ENCODE measurements at regions not wholly inside any gene's neighbourhood (a gene's known extent, or its start where the extent isn't known, plus 50 kb on each side); places are given as distances from the start of the nearest gene placed in this dataset.
A peak's percentile ranks its signal among the peaks of the same experiment; 100 is the strongest.

GRCh38 chr6:43917878-43918382 lies 147.9 kb downstream of the VEGFA start (continued):
- TF ChIP-seq HIVEP1 (CRISPR knock-in tag; IDR thresholded peaks at IDR 0.05), result 0 out of 2 replicates have a peak, but pooled peaks have one; percentile 56
- no peak for TF ChIP-seq KLF16 (IDR thresholded peaks at IDR 0.05)
- TF ChIP-seq NFXL1 (CRISPR knock-in tag; IDR thresholded peaks at IDR 0.05), result peak; percentile 21; the same call in 1 of the 2 replicates
- TF ChIP-seq BMI1 (IDR thresholded peaks at IDR 0.05; ENCODE audit: low read length), result no peak
- TF ChIP-seq RCOR1 (IDR thresholded peaks at IDR 0.05; ENCODE audit: borderline replicate concordance in 1 of 2, low read depth in 2 of 2, low read length in 2 of 2), result no peak
- no peak; the same call in 1 of the 2 replicates for TF ChIP-seq CREB3 (tag; conservative IDR thresholded peaks at IDR 0.05; ENCODE audit: low read depth)
- TF ChIP-seq NR0B1 (IDR thresholded peaks at IDR 0.05; ENCODE audit: partially characterized antibody), result no peak
- no peak for TF ChIP-seq KAT7 (CRISPR knock-in tag; IDR thresholded peaks at IDR 0.05; ENCODE audit: borderline replicate concordance)
- TF ChIP-seq DMBX1 (CRISPR knock-in tag; IDR thresholded peaks at IDR 0.05; ENCODE audit: borderline replicate concordance), result peak; percentile 97
- TF ChIP-seq U2AF1 (optimal IDR thresholded peaks at IDR 0.05; ENCODE audit: low read depth, low read length), result no peak
- TF ChIP-seq PYGO2 (tag; IDR thresholded peaks at IDR 0.05), result 0 out of 2 replicates have a peak, but pooled peaks have one; percentile 32
- TF ChIP-seq ZNF77 (CRISPR knock-in tag; IDR thresholded peaks at IDR 0.05), result no peak
- TF ChIP-seq ZNF41 (CRISPR knock-in tag; conservative IDR thresholded peaks at IDR 0.05), result peak; percentile 33; the same call in 1 of the 2 replicates
- TF ChIP-seq MTF1 (CRISPR knock-in tag; IDR thresholded peaks at IDR 0.05; ENCODE audit: borderline replicate concordance), result no peak; the same call in 1 of the 2 replicates
- TF ChIP-seq NUFIP1 (IDR thresholded peaks at IDR 0.05; ENCODE audit: partially characterized antibody), result no peak
- no peak for TF ChIP-seq CLOCK (CRISPR knock-in tag; IDR thresholded peaks at IDR 0.05; ENCODE audit: borderline replicate concordance)
- TF ChIP-seq CBFA2T2 (conservative IDR thresholded peaks at IDR 0.05), result no peak
- TF ChIP-seq GABPA (tag; conservative IDR thresholded peaks at IDR 0.05; ENCODE audit: low read depth), result no peak
- TF ChIP-seq MYC (IDR thresholded peaks at IDR 0.05; ENCODE audit: low read depth, low read length), result peak; percentile 60; the same call in 1 of the 2 replicates
- TF ChIP-seq MYC (CRISPR knock-in tag; IDR thresholded peaks at IDR 0.05; ENCODE audit: borderline replicate concordance, low read depth), result peak; percentile 65; the same call in 1 of the 2 replicates
- no peak for TF ChIP-seq ELF4 (CRISPR knock-in tag; IDR thresholded peaks at IDR 0.05)

All from K562 (cell line).